Liver (tissue), 8 donors: ENCODE measurements at regions not wholly inside any gene's neighbourhood (a gene's known extent, or its start where the extent isn't known, plus 50 kb on each side); places are given as distances from the start of the nearest gene placed in this dataset.

Experiments used
- DNase-seq: peaks from one replicate; pipeline ENCODE4 v3.0.0-alpha.2; 2017; ENCODE audit warnings: low spot score
- H3K27ac ChIP-seq, 2 donors: one replicate each; pipeline ENCODE4 v1.7.0; 2013; ENCODE audit warnings: inconsistent platforms in 2 of 2, low read length in 2 of 2, control low read depth in 1 of 2, low read depth in 1 of 2, mild to moderate bottlenecking in 1 of 2
- H3K27me3 ChIP-seq, 4 donors: one replicate each; pipeline versions ENCODE4 v1.6.1 to v1.7.0; 2013; ENCODE audit warnings: low read length in 3 of 4, inconsistent platforms in 1 of 4, mild to moderate bottlenecking in 1 of 4, moderate library complexity in 1 of 4; ENCODE audit not compliant: control insufficient read depth in 4 of 4, insufficient read depth in 4 of 4
- H3K36me3 ChIP-seq, 4 donors: one replicate each; pipeline versions ENCODE4 v1.6.1 to v1.7.0; 2013; ENCODE audit warnings: low read length in 3 of 4, mild to moderate bottlenecking in 3 of 4, low read depth in 1 of 4, moderate library complexity in 1 of 4; ENCODE audit not compliant: control insufficient read depth in 4 of 4, insufficient read depth in 3 of 4
- H3K4me1 ChIP-seq, 4 donors: one replicate each; pipeline versions ENCODE4 v1.6.1 to v1.7.0; 2013; ENCODE audit warnings: low read length in 3 of 4, mild to moderate bottlenecking in 3 of 4, moderate library complexity in 1 of 4; ENCODE audit not compliant: control insufficient read depth in 4 of 4, insufficient read depth in 4 of 4
- H3K4me3 ChIP-seq, 3 donors: one replicate each; pipeline versions ENCODE4 v1.6.1 to v1.7.0; 2013; ENCODE audit warnings: low read length in 3 of 3, control low read depth in 1 of 3, low read depth in 1 of 3, mild to moderate bottlenecking in 1 of 3
- H3K9ac ChIP-seq, 2 donors: one replicate each; pipeline ENCODE4 v1.7.0; 2013; ENCODE audit warnings: low read length in 2 of 2, mild to moderate bottlenecking in 2 of 2, moderate library complexity in 2 of 2, control low read depth in 1 of 2, low read depth in 1 of 2
- H3K9me3 ChIP-seq, 4 donors: one replicate each; pipeline versions ENCODE4 v1.6.1 to v1.7.0; 2013; ENCODE audit warnings: low read length in 3 of 4; ENCODE audit not compliant: control insufficient read depth in 4 of 4
- EGR1 ChIP-seq, 2 donors: IDR thresholded peaks; 2 replicates each; pipeline ENCODE4 v1.6.1; 2016 to 2018; ENCODE audit warnings: antibody characterized with exemption in 2 of 2, low read depth in 2 of 2
- FOXA1 ChIP-seq: IDR thresholded peaks from 2 replicates; pipeline ENCODE4 v1.6.1; 2016; ENCODE audit warnings: antibody characterized with exemption
- FOXA2 ChIP-seq: IDR thresholded peaks from 2 replicates; pipeline ENCODE4 v1.6.1; 2016; ENCODE audit warnings: antibody characterized with exemption
- GABPA ChIP-seq, 2 donors: IDR thresholded peaks in 1 of 2; conservative IDR thresholded peaks in 1 of 2; 2 replicates each; pipeline ENCODE4 v1.6.1; 2016; ENCODE audit warnings: antibody characterized with exemption in 2 of 2, mild to moderate bottlenecking in 1 of 2, moderate library complexity in 1 of 2
- HNF4A ChIP-seq, 2 donors: conservative IDR thresholded peaks; 2 replicates each; pipeline ENCODE4 v1.6.1; 2016; ENCODE audit warnings: antibody characterized with exemption in 2 of 2, mild to moderate bottlenecking in 2 of 2
- HNF4G ChIP-seq: IDR thresholded peaks from 2 replicates; pipeline ENCODE4 v1.6.1; 2016; ENCODE audit warnings: antibody characterized with exemption
- JUND ChIP-seq, 2 donors: IDR thresholded peaks; 2 replicates each; pipeline ENCODE4 v1.6.1; 2016; ENCODE audit warnings: antibody characterized with exemption in 2 of 2
- NR2F2 ChIP-seq: IDR thresholded peaks from 2 replicates; pipeline ENCODE4 v1.6.1; 2016; ENCODE audit warnings: antibody characterized with exemption
- RAD21 ChIP-seq, 2 donors: IDR thresholded peaks; 2 replicates each; pipeline ENCODE4 v1.6.1; 2016; ENCODE audit warnings: antibody characterized with exemption in 2 of 2, mild to moderate bottlenecking in 2 of 2
- RXRA ChIP-seq, 2 donors: IDR thresholded peaks; 2 replicates each; pipeline ENCODE4 v1.6.1; 2017 to 2018; ENCODE audit warnings: antibody characterized with exemption in 2 of 2, mild to moderate bottlenecking in 1 of 2
- SP1 ChIP-seq: IDR thresholded peaks from 2 replicates; pipeline ENCODE4 v1.6.1; 2018; ENCODE audit warnings: antibody characterized with exemption, mild to moderate bottlenecking
- TAF1 ChIP-seq: conservative IDR thresholded peaks from 2 replicates; pipeline ENCODE4 v1.6.1; 2016; ENCODE audit warnings: antibody characterized with exemption, mild to moderate bottlenecking
- YY1 ChIP-seq: IDR thresholded peaks from 2 replicates; pipeline ENCODE4 v1.6.1; 2016; ENCODE audit warnings: antibody characterized with exemption, mild to moderate bottlenecking
- WGBS: extraction: QIAGEN DNeasy Blood & Tissue Kit; methylation state at CpG from one replicate; pipeline ENCODE4 v1.1.7; 2013; 5-methylcytosine and 5-hydroxymethylcytosine counted together
- TF ChIP-seq, protein P1 (sequence below): fragments of 150-350 bp; IDR thresholded peaks from 2 replicates; pipeline ENCODE4 v1.5.1; 2017; ENCODE audit warnings: improper control_type of control experiment, low read depth, low read length; ENCODE audit not compliant: missing input control
- TF ChIP-seq, protein P2 (sequence below): IDR thresholded peaks from 2 replicates; pipeline ENCODE4 v1.6.1; 2016; ENCODE audit warnings: antibody characterized with exemption
- TF ChIP-seq, protein P3 (sequence below): IDR thresholded peaks from 2 replicates; pipeline ENCODE4 v1.6.1; 2016; ENCODE audit warnings: antibody characterized with exemption
- TF ChIP-seq, protein P4 (sequence below): IDR thresholded peaks from 2 replicates; pipeline ENCODE4 v1.6.1; 2016; ENCODE audit warnings: antibody characterized with exemption, mild to moderate bottlenecking
- donor health status: healthy.
- donor health status: healthy.
- donor health status: healthy.
- donor health status: healthy.
- donor health status: healthy.

DNA sequence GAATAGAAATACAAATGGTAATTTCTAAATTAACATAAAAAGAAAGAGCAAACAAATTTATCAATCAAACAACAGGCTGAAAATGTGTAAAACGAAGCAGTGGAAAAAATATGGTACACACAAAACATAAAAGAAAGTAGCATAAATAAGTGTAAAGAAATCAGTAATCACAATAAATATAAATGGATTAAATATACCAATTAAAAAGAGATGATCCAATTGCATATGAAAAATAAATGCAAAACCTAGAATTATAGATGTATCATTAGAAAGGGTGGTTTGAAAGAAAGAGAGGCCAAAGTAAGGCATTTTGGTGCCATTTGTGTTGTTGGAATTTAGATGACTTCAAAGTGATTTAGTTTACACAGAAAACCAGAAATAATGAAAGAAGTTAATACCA is 202.2 kb downstream of the PTBP2 start:
- Histone ChIP-seq H3K9me3 (peaks cover 0 to 9% (median 2%) of the 10 kb centered on the region in 4 donors), H3K36me3 (no peaks in the 10 kb centered on the region), H3K27ac (no peak overlapping the region), H3K9ac (no peak overlapping the region), H3K27me3 (no peaks in the 10 kb centered on the region), H3K4me1 (no peaks in the 10 kb centered on the region), H3K4me3 (no peak overlapping the region)
- DNase-seq: no peak
- WGBS: 30% methylated on average over 1 of the region's 1 CpG
- TF ChIP-seq, protein P1, sequence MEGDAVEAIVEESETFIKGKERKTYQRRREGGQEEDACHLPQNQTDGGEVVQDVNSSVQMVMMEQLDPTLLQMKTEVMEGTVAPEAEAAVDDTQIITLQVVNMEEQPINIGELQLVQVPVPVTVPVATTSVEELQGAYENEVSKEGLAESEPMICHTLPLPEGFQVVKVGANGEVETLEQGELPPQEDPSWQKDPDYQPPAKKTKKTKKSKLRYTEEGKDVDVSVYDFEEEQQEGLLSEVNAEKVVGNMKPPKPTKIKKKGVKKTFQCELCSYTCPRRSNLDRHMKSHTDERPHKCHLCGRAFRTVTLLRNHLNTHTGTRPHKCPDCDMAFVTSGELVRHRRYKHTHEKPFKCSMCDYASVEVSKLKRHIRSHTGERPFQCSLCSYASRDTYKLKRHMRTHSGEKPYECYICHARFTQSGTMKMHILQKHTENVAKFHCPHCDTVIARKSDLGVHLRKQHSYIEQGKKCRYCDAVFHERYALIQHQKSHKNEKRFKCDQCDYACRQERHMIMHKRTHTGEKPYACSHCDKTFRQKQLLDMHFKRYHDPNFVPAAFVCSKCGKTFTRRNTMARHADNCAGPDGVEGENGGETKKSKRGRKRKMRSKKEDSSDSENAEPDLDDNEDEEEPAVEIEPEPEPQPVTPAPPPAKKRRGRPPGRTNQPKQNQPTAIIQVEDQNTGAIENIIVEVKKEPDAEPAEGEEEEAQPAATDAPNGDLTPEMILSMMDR: no peak
- TF ChIP-seq JUND (IDR thresholded peaks at IDR 0.05) (no peak), HNF4G (no peak), TAF1 (no peak), FOXA2 (no peak), EGR1 (IDR thresholded peaks at IDR 0.05; ENCODE audit: low read depth in 2 of 2) (no peak), NR2F2 (no peak)

DNA sequence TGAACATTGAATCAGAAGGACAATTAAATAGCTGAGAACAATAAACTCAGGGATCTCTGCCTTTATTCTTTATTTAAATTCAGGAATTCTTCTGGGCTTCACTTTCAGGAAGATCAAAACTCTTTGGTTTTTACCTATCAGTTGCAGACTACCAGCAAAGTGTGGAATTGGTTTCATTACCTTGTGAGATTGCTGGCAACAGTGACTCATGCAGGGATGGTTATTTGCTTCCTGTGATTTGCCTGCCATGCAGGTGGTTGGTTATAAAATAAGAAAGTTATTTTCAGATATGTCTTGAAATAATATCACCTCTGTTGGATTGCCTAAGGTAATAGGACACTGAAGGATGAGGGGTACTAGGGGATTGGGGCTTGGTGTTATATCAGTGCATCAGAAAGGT is 204.6 kb downstream of the PTBP2 start:
- H3K4me1 ChIP-seq: no peaks in the 10 kb centered on the region
- H3K9ac ChIP-seq: no peak overlapping the region
- H3K4me3 ChIP-seq: no peak overlapping the region
- no peaks in the 10 kb centered on the region for H3K27me3 ChIP-seq
- H3K27ac ChIP-seq: no peak overlapping the region
- H3K9me3 ChIP-seq: peaks cover 0 to 9% (median 3%) of the 10 kb centered on the region in 4 donors
- H3K36me3 ChIP-seq: no peaks in the 10 kb centered on the region
- TF ChIP-seq HNF4A (conservative IDR thresholded peaks at IDR 0.05) (no peak), HNF4G (no peak), JUND (IDR thresholded peaks at IDR 0.05) (no peak), YY1 (no peak), FOXA2 (no peak), EGR1 (IDR thresholded peaks at IDR 0.05; ENCODE audit: low read depth in 2 of 2) (no peak), TAF1 (no peak), RAD21 (IDR thresholded peaks at IDR 0.05) (no peak), SP1 (no peak), RXRA (IDR thresholded peaks at IDR 0.05) (no peak), FOXA1 (no peak), GABPA (IDR thresholded peaks at IDR 0.05 in 1 of 2, conservative IDR thresholded peaks at IDR 0.05 in 1 of 2) (no peak), NR2F2 (no peak)
- TF ChIP-seq, protein P1: no peak
- TF ChIP-seq, protein P2, sequence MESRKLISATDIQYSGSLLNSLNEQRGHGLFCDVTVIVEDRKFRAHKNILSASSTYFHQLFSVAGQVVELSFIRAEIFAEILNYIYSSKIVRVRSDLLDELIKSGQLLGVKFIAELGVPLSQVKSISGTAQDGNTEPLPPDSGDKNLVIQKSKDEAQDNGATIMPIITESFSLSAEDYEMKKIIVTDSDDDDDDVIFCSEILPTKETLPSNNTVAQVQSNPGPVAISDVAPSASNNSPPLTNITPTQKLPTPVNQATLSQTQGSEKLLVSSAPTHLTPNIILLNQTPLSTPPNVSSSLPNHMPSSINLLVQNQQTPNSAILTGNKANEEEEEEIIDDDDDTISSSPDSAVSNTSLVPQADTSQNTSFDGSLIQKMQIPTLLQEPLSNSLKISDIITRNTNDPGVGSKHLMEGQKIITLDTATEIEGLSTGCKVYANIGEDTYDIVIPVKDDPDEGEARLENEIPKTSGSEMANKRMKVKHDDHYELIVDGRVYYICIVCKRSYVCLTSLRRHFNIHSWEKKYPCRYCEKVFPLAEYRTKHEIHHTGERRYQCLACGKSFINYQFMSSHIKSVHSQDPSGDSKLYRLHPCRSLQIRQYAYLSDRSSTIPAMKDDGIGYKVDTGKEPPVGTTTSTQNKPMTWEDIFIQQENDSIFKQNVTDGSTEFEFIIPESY: no peak
- TF ChIP-seq, protein P3, sequence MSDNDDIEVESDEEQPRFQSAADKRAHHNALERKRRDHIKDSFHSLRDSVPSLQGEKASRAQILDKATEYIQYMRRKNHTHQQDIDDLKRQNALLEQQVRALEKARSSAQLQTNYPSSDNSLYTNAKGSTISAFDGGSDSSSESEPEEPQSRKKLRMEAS: no peak
- TF ChIP-seq, protein P4, sequence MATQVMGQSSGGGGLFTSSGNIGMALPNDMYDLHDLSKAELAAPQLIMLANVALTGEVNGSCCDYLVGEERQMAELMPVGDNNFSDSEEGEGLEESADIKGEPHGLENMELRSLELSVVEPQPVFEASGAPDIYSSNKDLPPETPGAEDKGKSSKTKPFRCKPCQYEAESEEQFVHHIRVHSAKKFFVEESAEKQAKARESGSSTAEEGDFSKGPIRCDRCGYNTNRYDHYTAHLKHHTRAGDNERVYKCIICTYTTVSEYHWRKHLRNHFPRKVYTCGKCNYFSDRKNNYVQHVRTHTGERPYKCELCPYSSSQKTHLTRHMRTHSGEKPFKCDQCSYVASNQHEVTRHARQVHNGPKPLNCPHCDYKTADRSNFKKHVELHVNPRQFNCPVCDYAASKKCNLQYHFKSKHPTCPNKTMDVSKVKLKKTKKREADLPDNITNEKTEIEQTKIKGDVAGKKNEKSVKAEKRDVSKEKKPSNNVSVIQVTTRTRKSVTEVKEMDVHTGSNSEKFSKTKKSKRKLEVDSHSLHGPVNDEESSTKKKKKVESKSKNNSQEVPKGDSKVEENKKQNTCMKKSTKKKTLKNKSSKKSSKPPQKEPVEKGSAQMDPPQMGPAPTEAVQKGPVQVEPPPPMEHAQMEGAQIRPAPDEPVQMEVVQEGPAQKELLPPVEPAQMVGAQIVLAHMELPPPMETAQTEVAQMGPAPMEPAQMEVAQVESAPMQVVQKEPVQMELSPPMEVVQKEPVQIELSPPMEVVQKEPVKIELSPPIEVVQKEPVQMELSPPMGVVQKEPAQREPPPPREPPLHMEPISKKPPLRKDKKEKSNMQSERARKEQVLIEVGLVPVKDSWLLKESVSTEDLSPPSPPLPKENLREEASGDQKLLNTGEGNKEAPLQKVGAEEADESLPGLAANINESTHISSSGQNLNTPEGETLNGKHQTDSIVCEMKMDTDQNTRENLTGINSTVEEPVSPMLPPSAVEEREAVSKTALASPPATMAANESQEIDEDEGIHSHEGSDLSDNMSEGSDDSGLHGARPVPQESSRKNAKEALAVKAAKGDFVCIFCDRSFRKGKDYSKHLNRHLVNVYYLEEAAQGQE: no peak
- DNase-seq: no peak
